ENCODE measurements at regions not wholly inside any gene's neighbourhood (a gene's known extent, or its start where the extent isn't known, plus 50 kb on each side); places are given as distances from the start of the nearest gene placed in this dataset.

GRCh38 chr21:17900281-17900989 is 81.3 kb upstream of the C21orf91 start:
- peak; percentile 40 to 78 for DNase-seq (ENCODE audit: low spot score in 2 of 2)
- Histone ChIP-seq H3K36me3 (replicated peaks) (no peaks in the 10 kb centered on the region), H3K27me3 (ENCODE audit: low read depth) (no peaks in the 10 kb centered on the region), H3K4me3 (no peak overlapping the region), H3K9me3 (no peaks in the 10 kb centered on the region), H3K4me1 (peaks cover 3% of the 10 kb centered on the region; the same call in 1 of the 2 replicates)
- in situ Hi-C loops (cut with MboI; ENCODE audit: low sequenced_read_pairs), result loop anchor here (25.0 kb wide), 1 partner anchor 213 kb away; no protein-coding TSS in a partner anchor

DNA sequence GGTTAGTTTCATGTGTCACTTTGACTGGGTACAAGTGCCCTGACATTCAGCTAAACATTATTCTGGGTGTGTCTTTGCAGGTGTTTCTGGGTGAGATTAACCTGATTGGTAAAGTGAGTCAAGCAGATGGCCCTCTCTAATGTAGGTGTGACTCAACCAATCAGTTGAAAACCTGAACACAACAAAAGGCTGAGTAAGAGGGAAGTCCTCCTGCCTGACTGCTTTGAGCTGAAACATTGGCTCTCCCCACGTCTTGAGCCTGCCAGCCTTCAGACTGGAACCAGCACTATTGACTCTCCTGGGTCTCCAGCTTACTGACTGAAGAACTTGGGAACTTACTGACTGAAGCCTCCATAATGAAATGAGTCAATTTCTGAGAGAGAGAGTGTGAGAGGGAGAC is 70.0 kb upstream of the C21orf91 start:
- Histone ChIP-seq H3K4me1 (no peaks in the 10 kb centered on the region), H3K4me3 (no peak overlapping the region), H3K9me3 (no peaks in the 10 kb centered on the region), H3K27me3 (ENCODE audit: low read depth) (no peaks in the 10 kb centered on the region), H3K36me3 (replicated peaks) (no peaks in the 10 kb centered on the region)
- DNase-seq (ENCODE audit: low spot score in 2 of 2), result no peak
- in situ Hi-C loops (cut with MboI; ENCODE audit: low sequenced_read_pairs), result no loop called here

GRCh38 chr21:17869115-17869514 is 50.0 kb upstream of the C21orf91 start:
- no peak overlapping the region for H3K4me3 ChIP-seq
- in situ Hi-C loops (cut with MboI; ENCODE audit: low sequenced_read_pairs), result no loop called here
- no peaks in the 10 kb centered on the region for H3K36me3 ChIP-seq (replicated peaks)
- DNase-seq (ENCODE audit: low spot score in 2 of 2), result no peak
- H3K9me3 ChIP-seq, result no peaks in the 10 kb centered on the region
- H3K27me3 ChIP-seq (ENCODE audit: low read depth), result no peaks in the 10 kb centered on the region
- H3K4me1 ChIP-seq, result no peaks in the 10 kb centered on the region

All from HAP-1 (cell line).